ENCODE measurements at regions not wholly inside any gene's neighbourhood (a gene's known extent, or its start where the extent isn't known, plus 50 kb on each side); places are given as distances from the start of the nearest gene placed in this dataset.

- TF ChIP-seq MITF (IDR thresholded peaks at IDR 0.05) (no peak), L3MBTL2 (IDR thresholded peaks at IDR 0.05) (peak; percentile 67), BACH1 (tag; IDR thresholded peaks at IDR 0.05) (no peak), ILF3 (IDR thresholded peaks at IDR 0.05; ENCODE audit: borderline replicate concordance) (no peak), FOXJ3 (CRISPR knock-in tag; IDR thresholded peaks at IDR 0.05) (no peak), RBM15 (IDR thresholded peaks at IDR 0.05; ENCODE audit: insufficient read depth, low read length) (no peak), CBFA2T3 (IDR thresholded peaks at IDR 0.05) (no peak), ASH1L (IDR thresholded peaks at IDR 0.05; ENCODE audit: borderline replicate concordance, low read depth, partially characterized antibody) (no peak)
Measured at GRCh38 chr3:170768334-170768801, 101.6 kb downstream of the RPL22L1 start (continued).

GRCh38 chr3:170767576-170767941 lies 102.4 kb downstream of the RPL22L1 start:
- H4K20me1 ChIP-seq (replicated peaks; ENCODE audit: control insufficient read depth, insufficient read depth, low read length), result no peaks in the 10 kb centered on the region
- H3K9me3 ChIP-seq (replicated peaks; ENCODE audit: control insufficient read depth, insufficient read depth, low read depth, low read length), result no peaks in the 10 kb centered on the region
- peaks cover 24 to 42% of the 10 kb centered on the region in 2 experiments for H3K4me1 ChIP-seq (replicated peaks in 1 of 2; ENCODE audit: control insufficient read depth in 2 of 2, insufficient read depth in 2 of 2, low read length in 2 of 2)
- FAIRE-seq (no peak), DNase-seq (ENCODE audit: extremely low read depth in 1 of 4, low spot score in 3 of 4) (no peak), ATAC-seq (peak; percentile 11)
- no peaks in the 10 kb centered on the region for H3K36me3 ChIP-seq (ENCODE audit: control insufficient read depth, insufficient read depth, low read length)
- TF ChIP-seq DACH1 (IDR thresholded peaks at IDR 0.05; ENCODE audit: partially characterized antibody), result no peak
- no peak for TF ChIP-seq MIER1 (IDR thresholded peaks at IDR 0.05; ENCODE audit: low read depth)
- TF ChIP-seq RCOR1 (IDR thresholded peaks at IDR 0.05; ENCODE audit: borderline replicate concordance in 1 of 2, low read depth in 2 of 2, low read length in 2 of 2), result peak in 1 of 2 experiments; percentile 52; a peak in 2 of 4 replicates
- TF ChIP-seq, protein P1, sequence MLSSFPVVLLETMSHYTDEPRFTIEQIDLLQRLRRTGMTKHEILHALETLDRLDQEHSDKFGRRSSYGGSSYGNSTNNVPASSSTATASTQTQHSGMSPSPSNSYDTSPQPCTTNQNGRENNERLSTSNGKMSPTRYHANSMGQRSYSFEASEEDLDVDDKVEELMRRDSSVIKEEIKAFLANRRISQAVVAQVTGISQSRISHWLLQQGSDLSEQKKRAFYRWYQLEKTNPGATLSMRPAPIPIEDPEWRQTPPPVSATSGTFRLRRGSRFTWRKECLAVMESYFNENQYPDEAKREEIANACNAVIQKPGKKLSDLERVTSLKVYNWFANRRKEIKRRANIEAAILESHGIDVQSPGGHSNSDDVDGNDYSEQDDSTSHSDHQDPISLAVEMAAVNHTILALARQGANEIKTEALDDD (IDR thresholded peaks at IDR 0.05), result no peak
- TF ChIP-seq HIVEP1 (CRISPR knock-in tag; IDR thresholded peaks at IDR 0.05), result 0 out of 2 replicates have a peak, but pooled peaks have one; percentile 5
- TF ChIP-seq JUN (IDR thresholded peaks at IDR 0.05; ENCODE audit: borderline replicate concordance, low read depth, low read length), result 0 out of 2 replicates have a peak, but pooled peaks have one; percentile 1
- no peak for TF ChIP-seq JUN (CRISPR knock-in tag; IDR thresholded peaks at IDR 0.05; ENCODE audit: borderline replicate concordance)
- TF ChIP-seq EZH2 (IDR thresholded peaks at IDR 0.05; ENCODE audit: borderline replicate concordance, low read depth, low read length), result no peak
- peak; percentile 3 to 6; a peak in 1 of 4 replicates for TF ChIP-seq RAD21 (CRISPR knock-in tag; conservative IDR thresholded peaks at IDR 0.05 in 1 of 2, IDR thresholded peaks at IDR 0.05 in 1 of 2)
- TF ChIP-seq FOXA3 (CRISPR knock-in tag; conservative IDR thresholded peaks at IDR 0.05 in 1 of 2, IDR thresholded peaks at IDR 0.05 in 1 of 2), result peak in 1 of 2 experiments; percentile 69; a peak in 2 of 4 replicates
- TF ChIP-seq CBFA2T3 (IDR thresholded peaks at IDR 0.05), result peak; percentile 21; the same call in 1 of the 2 replicates
- peaks cover 2% of the 10 kb centered on the region for H3K9me1 ChIP-seq (ENCODE audit: control insufficient read depth, insufficient read depth, low read length)
- CTCF ChIA-PET (ENCODE audit: low intra/inter-chr PET ratio), result no interaction called here
- H3K79me2 ChIP-seq (ENCODE audit: control insufficient read depth, insufficient read depth, low read length), result no peaks in the 10 kb centered on the region
- H3K27ac ChIP-seq (ENCODE audit: extremely low read depth, low read depth, low read length), result peak overlapping the region; percentile 43; the same call in 2 of the 3 replicates
- 11% methylated on average over 1 of the region's 1 CpG for WGBS (ENCODE audit: insufficient coverage, low coverage, missing lambda C conversion rate)
- in situ Hi-C loops (cut with MboI), result no loop called here
- no TSS peak for BruUV-seq (replicated peaks)
- no peak overlapping the region for H3K9ac ChIP-seq (ENCODE audit: insufficient read depth in 1 of 2, low read depth in 2 of 2, low read length in 2 of 2)
- intact Hi-C loops (cut with micrococcal nuclease), result loop anchor here (5.0 kb wide), 1 partner anchor 40 kb away; no protein-coding TSS in a partner anchor
- H3K4me3 ChIP-seq, result no peak overlapping the region
- POLR2A ChIA-PET, result interaction anchor here (0.7 to 2.6 kb wide), 4 partner anchors 10 to 102 kb away, joined by 3 to 14 read pairs (median 4); partner anchors contain the start of gene RPL22L1
- no peaks in the 10 kb centered on the region for H3K27me3 ChIP-seq (ENCODE audit: control insufficient read depth in 2 of 2, insufficient read depth in 2 of 2, low read length in 2 of 2)
- no peak overlapping the region for H3K4me2 ChIP-seq (ENCODE audit: insufficient read depth, low read length)
- H2AFZ ChIP-seq (ENCODE audit: low read depth, low read length), result peak overlapping the region; percentile 80; the same call in 1 of the 2 replicates

All from K562 (cell line).